Iris pigment epithelial cell (primary cell): ENCODE measurements at regions not wholly inside any gene's neighbourhood (a gene's known extent, or its start where the extent isn't known, plus 50 kb on each side); places are given as distances from the start of the nearest gene placed in this dataset.

Experiments
- DNase-seq: peaks from one replicate; pipeline ENCODE4 v3.0.0-alpha.2; 2011; ENCODE audit warnings: low read depth

DNA sequence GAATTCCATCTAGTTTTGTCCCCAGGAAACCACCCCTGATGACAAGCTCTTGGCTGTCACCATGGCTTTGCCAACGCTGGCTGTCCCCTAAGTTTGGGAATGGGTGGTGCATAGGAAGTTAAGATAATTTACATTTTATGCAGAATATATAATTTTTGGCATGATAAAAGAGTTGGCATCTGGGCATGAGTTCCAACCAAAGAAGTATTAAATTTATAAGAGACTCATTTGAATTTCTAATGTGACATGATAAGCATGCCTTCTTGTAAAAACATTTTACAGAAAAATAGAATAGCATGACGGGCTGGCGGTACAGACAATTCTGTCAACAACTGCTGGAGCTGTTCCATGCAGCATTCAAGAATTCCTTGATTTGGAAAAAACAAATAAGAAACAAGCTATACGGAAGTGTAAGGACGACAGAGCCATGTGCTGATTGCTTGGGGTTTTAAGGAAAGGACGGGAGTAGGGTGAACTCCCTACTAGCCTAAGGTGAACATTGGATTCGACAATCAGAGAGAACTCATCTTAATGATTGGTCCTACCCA is 106.8 kb upstream of the C1orf21 start:
- no peak for DNase-seq

GRCh38 chr1:184283999-184284398 is 102.8 kb upstream of the C1orf21 start:
- DNase-seq, result peak; percentile 89

DNA sequence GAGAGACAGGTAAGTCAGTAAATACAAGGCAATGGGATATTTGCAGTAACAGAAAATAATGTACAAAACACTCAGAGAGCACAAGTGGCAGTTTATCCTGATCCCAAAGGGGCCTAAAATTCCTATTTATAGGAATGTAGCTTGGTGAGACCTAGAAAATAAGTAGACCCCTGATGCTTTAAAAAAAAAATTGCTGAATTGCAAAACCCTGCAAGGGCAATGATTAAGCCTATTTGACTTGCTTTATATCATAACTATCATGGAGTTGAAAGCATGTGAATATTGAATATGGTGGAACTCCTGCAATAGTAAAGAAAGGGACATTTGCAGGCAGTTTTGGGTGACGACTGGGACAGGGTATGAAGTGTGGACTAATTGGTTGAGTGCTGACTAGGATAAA is 101.9 kb upstream of the C1orf21 start:
- no peak for DNase-seq

- no peak for DNase-seq
Measured at GRCh38 chr1:184285401-184286087, 101.3 kb upstream of the C1orf21 start.

GRCh38 chr1:184287001-184287400 is 99.8 kb upstream of the C1orf21 start:
- peak; percentile 24 for DNase-seq

GRCh38 chr1:184289825-184290550 is 96.8 kb upstream of the C1orf21 start:
- peak; percentile 40 for DNase-seq

DNA sequence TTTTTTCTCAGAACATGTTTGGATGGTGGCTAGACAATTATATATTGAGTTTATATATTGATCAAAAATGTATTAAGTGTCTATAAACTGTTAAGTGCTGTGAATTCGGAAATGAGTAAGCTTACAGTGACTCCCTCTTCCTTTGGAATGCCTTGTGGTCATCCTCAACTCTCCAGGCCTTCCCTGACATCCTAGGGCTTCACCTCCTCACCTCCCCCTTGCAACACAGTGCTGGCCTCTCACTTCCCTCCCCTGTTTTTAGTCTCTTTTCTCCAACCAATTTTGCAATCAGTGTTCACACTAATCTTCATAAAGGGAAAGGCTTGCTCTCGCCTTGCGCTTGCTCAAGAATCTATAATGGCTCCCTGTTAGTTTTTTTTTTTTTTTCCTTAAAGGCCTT is 95.1 kb upstream of the C1orf21 start:
- peak; percentile 37 for DNase-seq

- no peak for DNase-seq
Measured at GRCh38 chr1:184292101-184292500, 94.7 kb upstream of the C1orf21 start.

DNA sequence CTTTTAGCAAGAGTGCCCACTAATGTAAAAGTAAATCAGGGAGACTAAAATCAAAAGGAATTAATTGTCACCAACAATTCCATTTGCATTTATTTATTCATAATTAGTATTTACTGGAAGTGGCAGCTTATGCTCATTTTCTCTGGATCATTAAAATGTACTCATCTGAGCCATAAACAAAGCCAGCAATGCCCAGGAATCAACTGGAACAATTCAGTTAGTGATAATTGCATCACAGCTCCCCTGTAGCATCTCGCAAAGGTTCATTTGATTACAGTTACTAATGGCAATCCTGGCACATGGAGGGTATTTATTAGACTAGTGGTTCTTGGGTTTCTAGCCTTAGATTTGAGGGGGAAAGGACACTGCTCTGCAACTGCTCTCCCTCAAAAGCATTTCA is 92.7 kb upstream of the C1orf21 start:
- no peak for DNase-seq

GRCh38 chr1:184296466-184297243 is 90.2 kb upstream of the C1orf21 start:
- DNase-seq, result peak; percentile 99

DNA sequence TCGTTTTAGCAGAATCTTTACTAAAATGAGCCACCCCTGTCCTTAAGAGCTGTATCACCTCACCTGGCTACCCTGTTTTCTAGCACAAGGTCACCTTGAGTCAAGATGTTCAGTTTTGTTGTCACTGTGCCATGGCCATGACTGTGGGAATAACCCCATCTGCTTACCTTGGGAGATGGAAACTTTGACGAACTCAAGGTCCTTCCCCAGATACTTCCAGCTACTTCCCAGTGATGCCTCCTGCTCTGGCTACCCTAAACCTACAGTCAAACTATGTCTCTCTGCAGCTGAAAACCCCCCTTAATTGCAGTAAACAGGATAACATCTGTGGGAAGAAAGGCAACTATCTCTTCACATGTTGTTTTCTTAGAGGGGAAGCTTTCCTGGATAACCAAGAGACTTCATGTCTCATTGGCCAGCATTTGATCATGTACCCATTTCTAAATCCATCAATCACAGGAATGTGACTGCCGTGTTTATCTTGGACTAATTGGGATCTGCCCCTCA is 89.5 kb upstream of the C1orf21 start:
- peak; percentile 17 for DNase-seq

- DNase-seq, result peak; percentile 12
Measured at GRCh38 chr1:184298440-184299405, 88.1 kb upstream of the C1orf21 start.

DNA sequence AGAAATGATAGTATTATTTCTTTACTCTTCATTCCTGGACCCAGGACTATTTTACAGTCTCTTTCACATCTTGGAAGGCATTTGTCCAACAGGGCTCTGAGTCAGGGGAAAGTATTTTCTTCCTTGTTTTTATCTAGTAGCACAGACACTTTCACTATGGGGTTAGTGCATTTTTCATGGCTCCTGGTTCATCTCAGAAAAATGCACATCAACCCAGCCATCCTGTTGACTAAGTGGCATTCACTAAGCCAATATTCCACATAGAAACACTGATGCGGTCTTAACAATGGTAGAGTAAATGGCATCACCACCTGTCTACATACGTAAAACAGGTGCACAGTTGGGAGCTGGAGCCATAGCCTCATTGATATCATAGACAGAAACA is 87.4 kb upstream of the C1orf21 start:
- peak; percentile 92 for DNase-seq

- no peak for DNase-seq
Measured at GRCh38 chr1:184299796-184300195, 87.0 kb upstream of the C1orf21 start.

- DNase-seq, result peak; percentile 69
Measured at GRCh38 chr1:184300446-184300845, 86.4 kb upstream of the C1orf21 start.

DNA sequence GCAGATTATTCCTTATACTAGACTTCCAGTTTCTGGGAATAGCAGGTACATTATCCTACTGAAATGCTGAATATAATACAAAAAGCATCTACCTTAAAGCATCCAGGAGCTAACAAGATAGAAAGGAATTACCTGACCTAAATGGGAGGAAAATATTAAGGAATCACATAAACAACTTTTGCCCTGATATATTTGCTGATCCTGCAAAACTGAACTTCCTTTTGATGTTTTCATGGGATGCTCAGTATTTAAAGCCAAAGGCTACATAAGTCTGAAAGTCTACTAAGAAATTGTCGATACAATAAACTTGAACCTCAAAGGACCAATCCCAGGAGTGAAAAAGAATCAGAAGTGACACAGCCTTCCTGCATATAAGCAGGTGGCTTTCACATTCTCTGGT is 85.6 kb upstream of the C1orf21 start:
- DNase-seq, result no peak

DNA sequence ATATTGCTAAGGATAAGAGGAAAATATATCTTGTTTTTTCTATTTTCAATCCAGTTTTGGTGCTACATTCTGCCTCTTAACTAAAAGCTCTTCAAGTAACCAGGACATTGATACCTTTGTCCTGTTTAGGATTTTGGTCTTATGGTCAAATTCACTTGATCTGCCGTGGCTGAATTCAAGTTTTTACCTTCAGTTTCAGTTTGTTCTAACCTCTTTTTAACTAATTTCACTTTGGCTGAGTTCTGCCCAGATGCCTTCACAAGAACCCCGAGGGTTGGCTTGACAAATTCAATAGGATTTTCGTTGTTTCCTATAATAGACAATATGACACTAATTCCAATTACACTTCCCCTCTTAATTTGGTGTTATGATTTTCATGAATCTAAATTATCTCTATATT is 84.5 kb upstream of the C1orf21 start:
- no peak for DNase-seq

DNA sequence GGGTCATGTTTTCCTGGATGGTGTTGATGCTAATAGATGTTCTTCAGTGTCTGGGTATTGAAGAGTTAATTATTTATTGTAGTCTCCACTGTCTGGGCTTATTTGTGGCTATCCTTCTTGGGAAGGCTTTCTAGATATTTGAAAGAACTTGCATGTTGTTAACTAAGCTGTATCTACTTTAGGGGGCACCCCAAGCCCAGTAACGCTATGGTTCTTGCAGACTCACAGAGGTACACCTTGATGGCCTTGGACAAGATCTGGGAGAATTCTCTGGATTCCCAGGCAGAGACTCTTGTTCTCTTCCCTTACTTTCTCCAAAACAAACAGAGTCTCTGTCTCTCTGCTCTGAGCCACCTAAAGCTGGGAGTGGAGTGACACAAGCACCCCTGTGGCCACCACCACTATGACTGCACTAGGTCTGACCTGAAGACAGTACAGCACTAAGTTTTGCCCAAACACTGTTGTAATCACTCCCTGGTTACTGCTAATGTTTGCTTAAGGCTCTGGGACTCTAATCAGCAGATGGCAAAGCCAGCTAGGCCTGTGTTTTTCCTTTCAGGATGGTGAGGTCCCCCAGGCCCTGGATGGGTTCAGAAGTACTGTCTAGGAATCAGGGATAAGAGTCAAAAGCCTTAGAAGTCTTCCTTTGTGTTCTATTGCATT is 76.5 kb upstream of the C1orf21 start:
- DNase-seq, result no peak

- no peak for DNase-seq
Measured at GRCh38 chr1:184311580-184311979, 75.2 kb upstream of the C1orf21 start.

- peak; percentile 35 for DNase-seq
Measured at GRCh38 chr1:184315254-184315653, 71.6 kb upstream of the C1orf21 start.

DNA sequence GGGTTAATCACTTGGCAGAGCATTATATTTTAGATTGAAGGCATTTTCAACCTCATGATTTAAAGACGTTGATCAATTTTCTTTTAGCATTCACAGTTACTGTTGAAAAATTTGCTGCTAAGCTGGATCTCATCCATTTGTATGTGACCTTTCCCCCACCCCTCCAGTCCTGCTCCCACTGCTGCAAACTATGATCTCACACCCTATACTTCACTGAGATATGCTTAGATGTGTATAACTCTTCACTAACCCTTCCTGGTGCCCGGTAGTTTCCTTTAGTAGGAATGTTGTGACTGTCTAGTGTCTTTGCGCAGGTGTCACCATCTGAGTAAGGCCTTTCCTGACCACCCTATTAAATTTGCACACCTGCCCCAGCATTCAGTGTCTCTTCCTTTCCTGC is 67.0 kb upstream of the C1orf21 start:
- DNase-seq, result no peak
